DND-41 (cell line): ENCODE measurements at regions not wholly inside any gene's neighbourhood (a gene's known extent, or its start where the extent isn't known, plus 50 kb on each side); places are given as distances from the start of the nearest gene placed in this dataset.

Experiments
- ATAC-seq: fragments of 200-7000 bp; cut with Tn5 transposase; 3 replicates; pipeline ENCODE4 v1.9.1; 2021; ENCODE audit warnings: low read depth; ENCODE audit not compliant: insufficient read depth
- DNase-seq: peaks from one replicate; pipeline ENCODE4 v3.0.0-alpha.2; 2020
- H2AFZ ChIP-seq: 2 replicates; pipeline ENCODE4 v1.6.0; 2012; ENCODE audit warnings: low read depth, low read length
- H3K27ac ChIP-seq: 2 replicates; pipeline ENCODE4 v1.5.1; 2012; ENCODE audit warnings: low read length, inconsistent platforms
- H3K27me3 ChIP-seq: fragments of 200-600 bp; sonication (generic); 2 replicates; pipeline ENCODE4 v1.6.0; 2012; ENCODE audit warnings: low read length, mild to moderate bottlenecking, inconsistent platforms; ENCODE audit not compliant: insufficient read depth, poor library complexity
- H3K36me3 ChIP-seq: 2 replicates; pipeline ENCODE4 v1.5.1; 2012; ENCODE audit warnings: low read length, inconsistent platforms; ENCODE audit not compliant: insufficient read depth
- H3K4me1 ChIP-seq: 2 replicates; pipeline ENCODE4 v1.5.1; 2012; ENCODE audit warnings: mild to moderate bottlenecking, low read length; ENCODE audit not compliant: insufficient read depth
- H3K4me2 ChIP-seq: 2 replicates; pipeline ENCODE4 v1.6.0; 2012; ENCODE audit warnings: mild to moderate bottlenecking, moderate library complexity, low read length, inconsistent platforms; ENCODE audit not compliant: insufficient read depth
- H3K4me3 ChIP-seq, 2 experiments: fragments of 200-600 bp in 1 of 2; shearing (Covaris generic) in 1 of 2; 2 replicates each; pipeline ENCODE4 v1.5.1; 2012 to 2016; ENCODE audit warnings: inconsistent platforms in 2 of 2, low read length in 2 of 2, mild to moderate bottlenecking in 2 of 2, low read depth in 1 of 2, moderate library complexity in 1 of 2
- H3K79me2 ChIP-seq: 2 replicates; pipeline ENCODE4 v1.6.0; 2012; ENCODE audit warnings: low read length, inconsistent platforms; ENCODE audit not compliant: insufficient read depth
- H3K9ac ChIP-seq: 2 replicates; pipeline ENCODE4 v1.6.0; 2012; ENCODE audit warnings: low read depth, mild to moderate bottlenecking, inconsistent platforms, low read length, moderate library complexity
- H3K9me3 ChIP-seq: 2 replicates; pipeline ENCODE4 v1.5.1; 2012; ENCODE audit warnings: low read length, moderate library complexity, mild to moderate bottlenecking, inconsistent platforms; ENCODE audit not compliant: insufficient read depth, severe bottlenecking
- H4K20me1 ChIP-seq: 2 replicates; pipeline ENCODE4 v1.6.0; 2012; ENCODE audit warnings: low read length; ENCODE audit not compliant: insufficient read depth
- EZH2 ChIP-seq: IDR thresholded peaks from 3 replicates; pipeline ENCODE4 v1.6.1; 2012; ENCODE audit warnings: borderline replicate concordance, low read depth, mild to moderate bottlenecking, moderate library complexity, low read length, inconsistent platforms; ENCODE audit not compliant: severe bottlenecking
- TF ChIP-seq, protein P1 (sequence below): IDR thresholded peaks from 2 replicates; pipeline ENCODE4 v1.5.1; 2012; ENCODE audit warnings: borderline replicate concordance, low read length, moderate library complexity, mild to moderate bottlenecking; ENCODE audit not compliant: poor library complexity, severe bottlenecking; ENCODE audit errors: extremely low read depth

DNA sequence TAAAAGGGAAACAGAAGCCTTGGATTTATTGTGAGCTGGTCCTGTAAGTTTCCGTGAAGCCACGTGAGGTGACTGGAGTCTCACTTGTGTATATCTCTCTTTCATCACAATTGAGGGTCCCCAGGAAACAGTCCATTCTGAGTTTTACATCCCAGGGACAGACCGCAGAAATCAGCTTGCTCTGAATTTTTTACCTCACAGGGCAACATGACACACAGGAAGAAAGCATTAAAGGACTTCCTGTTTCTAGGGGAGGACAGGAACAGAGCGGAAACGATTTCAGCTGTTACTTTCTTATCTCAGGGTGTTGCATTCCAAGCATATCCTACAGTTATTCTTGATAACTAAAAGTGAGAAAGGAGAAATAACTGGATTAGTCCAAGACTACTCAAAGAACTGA, 553.5 kb downstream of the TRAM1L1 start:
- no peaks in the 10 kb centered on the region for H3K27me3 ChIP-seq
- no peak overlapping the region; a peak in 1 of 4 replicates for H3K4me3 ChIP-seq
- TF ChIP-seq, protein P1, sequence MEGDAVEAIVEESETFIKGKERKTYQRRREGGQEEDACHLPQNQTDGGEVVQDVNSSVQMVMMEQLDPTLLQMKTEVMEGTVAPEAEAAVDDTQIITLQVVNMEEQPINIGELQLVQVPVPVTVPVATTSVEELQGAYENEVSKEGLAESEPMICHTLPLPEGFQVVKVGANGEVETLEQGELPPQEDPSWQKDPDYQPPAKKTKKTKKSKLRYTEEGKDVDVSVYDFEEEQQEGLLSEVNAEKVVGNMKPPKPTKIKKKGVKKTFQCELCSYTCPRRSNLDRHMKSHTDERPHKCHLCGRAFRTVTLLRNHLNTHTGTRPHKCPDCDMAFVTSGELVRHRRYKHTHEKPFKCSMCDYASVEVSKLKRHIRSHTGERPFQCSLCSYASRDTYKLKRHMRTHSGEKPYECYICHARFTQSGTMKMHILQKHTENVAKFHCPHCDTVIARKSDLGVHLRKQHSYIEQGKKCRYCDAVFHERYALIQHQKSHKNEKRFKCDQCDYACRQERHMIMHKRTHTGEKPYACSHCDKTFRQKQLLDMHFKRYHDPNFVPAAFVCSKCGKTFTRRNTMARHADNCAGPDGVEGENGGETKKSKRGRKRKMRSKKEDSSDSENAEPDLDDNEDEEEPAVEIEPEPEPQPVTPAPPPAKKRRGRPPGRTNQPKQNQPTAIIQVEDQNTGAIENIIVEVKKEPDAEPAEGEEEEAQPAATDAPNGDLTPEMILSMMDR, result no peak
- no peak for TF ChIP-seq EZH2
- H3K4me1 ChIP-seq, result peaks cover 11% of the 10 kb centered on the region
- peak; percentile 53 for DNase-seq
- H4K20me1 ChIP-seq, result no peaks in the 10 kb centered on the region
- H3K36me3 ChIP-seq, result no peaks in the 10 kb centered on the region
- no peak overlapping the region for H3K27ac ChIP-seq
- H3K4me2 ChIP-seq, result peak overlapping the region; percentile 42; the same call in 1 of the 2 replicates
- no peaks in the 10 kb centered on the region for H3K79me2 ChIP-seq
- no peak overlapping the region; the same call in 1 of the 2 replicates for H2AFZ ChIP-seq
- no peaks in the 10 kb centered on the region for H3K9me3 ChIP-seq
- no peak overlapping the region for H3K9ac ChIP-seq
- ATAC-seq, result peak; percentile 98

DNA sequence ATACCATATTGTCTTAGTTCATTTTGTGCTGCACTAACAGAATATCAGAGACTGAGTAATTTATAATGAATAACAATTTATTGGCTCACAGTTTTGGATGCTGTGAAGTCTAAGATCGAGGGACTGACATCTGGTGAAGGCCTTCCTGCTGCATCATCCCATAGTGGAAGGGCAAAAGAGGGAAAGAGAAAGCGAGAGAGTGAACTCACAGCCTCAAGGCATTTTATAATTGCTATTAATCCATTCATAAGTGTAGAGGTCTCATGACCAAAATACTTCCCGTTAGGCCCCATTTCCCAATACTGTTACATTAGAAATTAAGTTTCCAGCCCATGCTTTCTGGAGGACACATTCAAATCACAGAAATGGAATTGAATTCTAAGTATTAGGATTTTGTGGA, 554.4 kb downstream of the TRAM1L1 start:
- Histone ChIP-seq H3K9me3 (no peaks in the 10 kb centered on the region), H3K27me3 (no peaks in the 10 kb centered on the region), H3K4me3 (no peak overlapping the region), H3K9ac (no peak overlapping the region), H3K79me2 (no peaks in the 10 kb centered on the region), H4K20me1 (no peaks in the 10 kb centered on the region), H3K4me2 (no peak overlapping the region), H3K36me3 (no peaks in the 10 kb centered on the region), H3K27ac (no peak overlapping the region), H2AFZ (no peak overlapping the region), H3K4me1 (peaks cover 11% of the 10 kb centered on the region)
- no peak for DNase-seq
- no peak for ATAC-seq
- TF ChIP-seq, protein P1, result no peak
- no peak for TF ChIP-seq EZH2

- H3K27me3 ChIP-seq, result no peaks in the 10 kb centered on the region
- H3K4me3 ChIP-seq, result no peak overlapping the region
- no peaks in the 10 kb centered on the region for H3K9me3 ChIP-seq
- TF ChIP-seq, protein P1, result no peak
- DNase-seq (no peak), ATAC-seq (no peak)
- peaks cover 11% of the 10 kb centered on the region for H3K4me1 ChIP-seq
- H4K20me1 ChIP-seq, result no peaks in the 10 kb centered on the region
- no peaks in the 10 kb centered on the region for H3K36me3 ChIP-seq
- H3K9ac ChIP-seq, result no peak overlapping the region
- no peaks in the 10 kb centered on the region for H3K79me2 ChIP-seq
- H3K27ac ChIP-seq, result no peak overlapping the region
- H3K4me2 ChIP-seq, result no peak overlapping the region
- no peak overlapping the region for H2AFZ ChIP-seq
Observed at GRCh38 chr4:116530048-116530447, 555.3 kb downstream of the TRAM1L1 start.

DNA sequence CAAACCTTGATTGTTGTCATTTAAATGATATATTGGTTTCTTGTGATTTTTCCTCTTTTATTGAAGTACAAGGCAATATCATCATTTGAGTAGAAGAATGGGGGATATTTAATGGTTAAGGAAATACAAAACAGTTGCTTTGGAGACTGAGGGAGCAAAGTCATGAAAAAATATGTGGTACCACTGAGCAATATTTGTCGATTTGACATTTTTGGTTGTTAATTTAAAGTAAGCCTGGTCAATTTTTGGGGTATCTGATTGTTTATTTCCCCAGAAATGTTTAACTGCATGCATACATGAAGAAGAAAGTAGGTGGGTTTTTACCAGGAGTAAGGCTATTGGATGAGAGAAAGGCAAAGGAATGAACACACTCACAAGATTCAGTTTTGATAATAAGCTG, 556.2 kb downstream of the TRAM1L1 start:
- no peak overlapping the region for H3K4me2 ChIP-seq
- H3K36me3 ChIP-seq, result no peaks in the 10 kb centered on the region
- no peak for TF ChIP-seq EZH2
- TF ChIP-seq, protein P1, result no peak
- H3K9ac ChIP-seq, result no peak overlapping the region
- no peak overlapping the region for H3K4me3 ChIP-seq
- H3K27me3 ChIP-seq, result no peaks in the 10 kb centered on the region
- H3K79me2 ChIP-seq, result no peaks in the 10 kb centered on the region
- H3K27ac ChIP-seq, result no peak overlapping the region
- no peak for ATAC-seq
- H3K4me1 ChIP-seq, result peaks cover 11% of the 10 kb centered on the region
- no peaks in the 10 kb centered on the region for H4K20me1 ChIP-seq
- H3K9me3 ChIP-seq, result no peaks in the 10 kb centered on the region
- H2AFZ ChIP-seq, result no peak overlapping the region
- no peak for DNase-seq
